Dendritic cell treated with granulocyte-macrophage colony-stimulating factor and Interleukin-4, amounts not matched to agents 40 ng/mL and 50 ng/mL, for 4 days (primary cell): ENCODE measurements at regions not wholly inside any gene's neighbourhood (a gene's known extent, or its start where the extent isn't known, plus 50 kb on each side); places are given as distances from the start of the nearest gene placed in this dataset.

Experiments
- H3K27ac Mint-ChIP-seq: one replicate; pipeline ENCODE4 v1.8.0; 2022; ENCODE audit warnings: mild to moderate bottlenecking, mixed read lengths
- H3K27me3 Mint-ChIP-seq: one replicate; pipeline ENCODE4 v1.8.0; 2022; ENCODE audit warnings: mild to moderate bottlenecking, mixed read lengths
- H3K36me3 Mint-ChIP-seq: one replicate; pipeline ENCODE4 v1.8.0; 2022; ENCODE audit warnings: low read depth, mixed read lengths
- H3K4me1 Mint-ChIP-seq: one replicate; pipeline ENCODE4 v1.8.0; 2022; ENCODE audit warnings: low read depth, mixed read lengths
- H3K4me3 Mint-ChIP-seq: one replicate; pipeline ENCODE4 v1.8.0; 2022; ENCODE audit warnings: mild to moderate bottlenecking, moderate library complexity, mixed read lengths
- H3K9me3 Mint-ChIP-seq: one replicate; pipeline ENCODE4 v1.8.0; 2022; ENCODE audit warnings: mixed read lengths
- intact Hi-C: fragments of 100-400 bp; cut with micrococcal nuclease; formaldehyde crosslinking; loops from one replicate; pipeline ENCODE4 v1.15.0; 2022

GRCh38 chr17:12566291-12566690 lies 99.4 kb upstream of the MYOCD start:
- Mint-ChIP-seq H3K9me3 (no peaks in the 10 kb centered on the region), H3K27me3 (no peaks in the 10 kb centered on the region), H3K4me3 (no peak overlapping the region), H3K36me3 (no peaks in the 10 kb centered on the region), H3K4me1 (no peaks in the 10 kb centered on the region), H3K27ac (no peak overlapping the region)
- intact Hi-C loops: no loop called here

DNA sequence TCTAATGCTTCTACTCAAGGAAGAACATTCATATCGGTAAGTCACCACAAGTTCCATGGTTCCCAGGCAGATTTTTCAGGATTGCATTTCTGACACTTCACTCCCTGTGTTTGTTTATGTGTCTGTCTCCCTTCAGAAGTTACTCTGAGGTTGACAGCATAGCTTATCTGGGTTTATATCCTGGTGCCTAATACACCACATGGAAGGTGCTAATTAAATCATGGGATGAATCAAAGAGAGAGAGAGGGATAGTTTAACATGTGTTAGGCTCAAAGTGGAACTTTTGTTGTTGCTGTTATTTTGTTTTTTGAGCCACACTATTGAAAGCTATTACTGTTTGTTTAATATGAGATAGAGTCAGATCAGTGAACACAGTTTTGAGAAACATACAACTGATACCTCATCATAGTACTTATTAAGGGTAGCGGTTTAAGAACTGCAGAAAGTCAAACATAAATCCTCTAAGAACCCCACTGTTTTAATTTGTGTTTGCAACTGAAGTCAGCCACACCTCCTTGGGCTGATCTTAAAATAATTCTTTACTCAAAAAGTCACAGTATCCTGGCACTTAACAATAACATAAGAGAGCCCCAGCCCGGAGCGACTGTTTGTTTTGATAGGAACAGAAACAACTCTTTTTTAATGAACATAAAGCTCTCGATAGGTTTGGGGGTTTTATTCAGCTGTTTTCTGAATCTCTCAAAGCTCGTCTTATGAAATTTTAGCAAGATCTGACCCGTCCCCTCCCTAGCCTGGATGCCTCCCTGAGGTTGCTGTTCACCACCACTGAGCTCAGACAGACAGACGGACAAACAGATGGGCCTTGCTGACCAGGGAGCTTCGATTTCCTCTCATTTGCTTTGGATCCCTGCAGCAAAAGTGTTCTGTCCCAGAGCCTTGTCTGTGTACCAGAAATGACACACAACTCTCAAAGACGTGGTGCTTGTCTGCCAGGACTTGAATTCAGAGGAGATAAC lies 98.3 kb upstream of the MYOCD start:
- H3K36me3 Mint-ChIP-seq: no peaks in the 10 kb centered on the region
- no peak overlapping the region for H3K27ac Mint-ChIP-seq
- intact Hi-C loops: no loop called here
- H3K4me3 Mint-ChIP-seq: no peak overlapping the region
- H3K9me3 Mint-ChIP-seq: no peaks in the 10 kb centered on the region
- no peaks in the 10 kb centered on the region for H3K27me3 Mint-ChIP-seq
- H3K4me1 Mint-ChIP-seq: no peaks in the 10 kb centered on the region

DNA sequence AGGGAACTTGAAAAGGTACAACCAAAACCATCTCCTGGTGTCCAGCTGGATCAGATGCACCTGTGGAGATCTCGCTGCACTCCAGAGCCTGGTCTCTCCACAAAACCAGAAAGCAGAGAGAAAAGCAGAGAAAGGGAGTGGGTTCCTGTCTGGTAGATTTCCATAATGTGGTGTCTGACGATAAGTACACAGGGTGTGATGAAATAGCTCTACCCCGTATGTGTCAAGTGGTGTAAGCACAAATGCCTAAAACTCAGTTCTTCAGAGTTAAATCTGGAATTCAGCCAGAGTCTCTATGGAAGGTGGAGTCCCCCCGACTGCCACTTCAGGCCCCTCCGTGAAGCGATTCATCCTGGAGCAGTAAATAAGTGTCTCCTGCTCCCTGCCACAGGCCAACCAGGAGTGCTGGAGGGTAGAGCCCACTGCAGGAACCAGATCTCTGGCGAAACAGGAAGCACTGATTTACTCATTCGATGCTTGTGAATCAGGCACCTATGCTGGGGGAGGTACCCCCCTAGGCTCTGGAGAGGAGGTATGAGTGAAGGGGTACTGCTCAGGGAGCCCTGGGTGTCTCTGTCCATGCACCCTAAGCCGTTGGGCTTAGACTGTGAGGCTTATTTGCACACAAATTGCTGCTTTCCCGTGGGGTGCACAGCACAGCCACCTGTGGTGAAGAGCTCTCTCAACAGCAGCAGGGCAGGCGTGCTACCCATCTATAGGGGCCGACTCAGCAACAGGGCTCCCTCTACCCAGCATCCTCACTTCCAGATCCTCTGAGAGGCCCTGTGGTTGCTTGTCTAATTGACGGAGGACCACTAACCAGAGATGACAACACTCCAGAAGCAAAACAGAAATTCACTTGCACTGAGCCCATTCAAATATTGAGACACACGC lies 97.1 kb upstream of the MYOCD start:
- no peak overlapping the region for H3K4me3 Mint-ChIP-seq
- H3K27me3 Mint-ChIP-seq: no peaks in the 10 kb centered on the region
- H3K27ac Mint-ChIP-seq: no peak overlapping the region
- H3K36me3 Mint-ChIP-seq: no peaks in the 10 kb centered on the region
- no peaks in the 10 kb centered on the region for H3K4me1 Mint-ChIP-seq
- intact Hi-C loops: no loop called here
- no peaks in the 10 kb centered on the region for H3K9me3 Mint-ChIP-seq

- no peak overlapping the region for H3K27ac Mint-ChIP-seq
Observed at GRCh38 chr17:12571606-12572005, 94.1 kb upstream of the MYOCD start.

DNA sequence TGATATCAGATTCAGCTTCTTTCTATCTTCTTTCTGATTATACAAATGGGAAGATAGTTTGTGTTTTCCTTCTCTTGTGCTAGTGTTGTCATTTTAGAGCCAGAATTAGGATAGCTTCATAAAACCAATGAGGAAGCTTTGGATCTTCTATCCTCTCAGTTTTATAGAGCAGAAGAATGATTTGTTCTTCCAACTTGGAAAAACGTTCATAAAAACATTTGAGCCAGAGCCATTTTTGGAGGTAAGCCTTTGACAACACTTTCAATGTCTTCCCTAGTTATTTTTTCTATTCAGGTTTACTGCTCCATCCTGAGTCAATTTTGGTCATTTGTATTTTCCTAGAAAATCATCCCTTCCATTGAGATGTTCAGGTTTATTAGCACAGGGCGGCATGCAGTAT lies 91.2 kb upstream of the MYOCD start:
- intact Hi-C loops: no loop called here
- no peaks in the 10 kb centered on the region for H3K27me3 Mint-ChIP-seq
- H3K9me3 Mint-ChIP-seq: peaks cover 15% of the 10 kb centered on the region
- H3K4me1 Mint-ChIP-seq: no peaks in the 10 kb centered on the region
- no peaks in the 10 kb centered on the region for H3K36me3 Mint-ChIP-seq
- H3K27ac Mint-ChIP-seq: no peak overlapping the region
- H3K4me3 Mint-ChIP-seq: no peak overlapping the region

More at GRCh38 chr17:12571606-12572005, 94.1 kb upstream of the MYOCD start:
- no peaks in the 10 kb centered on the region for H3K27me3 Mint-ChIP-seq
- H3K4me1 Mint-ChIP-seq: no peaks in the 10 kb centered on the region
- H3K4me3 Mint-ChIP-seq: no peak overlapping the region
- H3K9me3 Mint-ChIP-seq: no peaks in the 10 kb centered on the region
- intact Hi-C loops: no loop called here
- H3K36me3 Mint-ChIP-seq: no peaks in the 10 kb centered on the region

DNA sequence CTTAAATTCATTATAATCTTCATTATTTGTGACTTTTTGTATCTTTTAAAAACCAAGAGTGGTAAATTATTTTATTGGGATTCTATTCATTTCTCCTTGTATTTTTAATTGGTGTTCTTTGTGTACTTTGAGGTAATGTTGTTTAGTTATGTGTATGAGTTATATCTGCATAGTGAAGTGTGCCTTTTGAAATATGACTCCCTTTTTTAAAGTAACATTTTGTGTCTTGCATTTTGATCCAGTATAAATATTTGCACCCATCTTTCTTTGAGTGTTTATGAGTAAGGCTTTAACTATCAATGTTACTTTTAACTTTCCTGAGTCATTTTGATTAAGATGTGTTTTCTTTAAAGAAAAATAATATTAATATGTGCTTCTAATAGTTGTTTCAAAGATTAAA lies 90.0 kb upstream of the MYOCD start:
- intact Hi-C loops: no loop called here
- H3K4me1 Mint-ChIP-seq: no peaks in the 10 kb centered on the region
- H3K27ac Mint-ChIP-seq: no peak overlapping the region
- H3K9me3 Mint-ChIP-seq: peaks cover 19% of the 10 kb centered on the region
- no peaks in the 10 kb centered on the region for H3K36me3 Mint-ChIP-seq
- H3K27me3 Mint-ChIP-seq: no peaks in the 10 kb centered on the region
- H3K4me3 Mint-ChIP-seq: no peak overlapping the region

GRCh38 chr17:12579288-12579687 lies 86.4 kb upstream of the MYOCD start:
- Mint-ChIP-seq H3K36me3 (no peaks in the 10 kb centered on the region), H3K27ac (no peak overlapping the region), H3K9me3 (peaks cover 34% of the 10 kb centered on the region), H3K4me3 (no peak overlapping the region), H3K27me3 (no peaks in the 10 kb centered on the region), H3K4me1 (no peaks in the 10 kb centered on the region)
- intact Hi-C loops: no loop called here

GRCh38 chr17:12580640-12581039 lies 85.0 kb upstream of the MYOCD start:
- Mint-ChIP-seq H3K9me3 (peaks cover 35% of the 10 kb centered on the region), H3K27ac (no peak overlapping the region), H3K36me3 (no peaks in the 10 kb centered on the region), H3K27me3 (no peaks in the 10 kb centered on the region), H3K4me1 (no peaks in the 10 kb centered on the region), H3K4me3 (no peak overlapping the region)
- intact Hi-C loops: no loop called here

GRCh38 chr17:12584727-12585126 lies 81.0 kb upstream of the MYOCD start:
- H3K4me3 Mint-ChIP-seq: no peak overlapping the region
- H3K36me3 Mint-ChIP-seq: no peaks in the 10 kb centered on the region
- no peak overlapping the region for H3K27ac Mint-ChIP-seq
- H3K9me3 Mint-ChIP-seq: peaks cover 18% of the 10 kb centered on the region
- intact Hi-C loops: no loop called here
- no peaks in the 10 kb centered on the region for H3K4me1 Mint-ChIP-seq
- no peaks in the 10 kb centered on the region for H3K27me3 Mint-ChIP-seq

- no peak overlapping the region for H3K4me3 Mint-ChIP-seq
- intact Hi-C loops: no loop called here
- H3K36me3 Mint-ChIP-seq: no peaks in the 10 kb centered on the region
- H3K4me1 Mint-ChIP-seq: no peaks in the 10 kb centered on the region
- no peaks in the 10 kb centered on the region for H3K27me3 Mint-ChIP-seq
- no peak overlapping the region for H3K27ac Mint-ChIP-seq
- H3K9me3 Mint-ChIP-seq: peaks cover 9% of the 10 kb centered on the region
Observed at GRCh38 chr17:12588531-12588930, 77.2 kb upstream of the MYOCD start.

- no peaks in the 10 kb centered on the region for H3K27me3 Mint-ChIP-seq
- no peak overlapping the region for H3K27ac Mint-ChIP-seq
- H3K36me3 Mint-ChIP-seq: no peaks in the 10 kb centered on the region
- no peak overlapping the region for H3K4me3 Mint-ChIP-seq
- H3K9me3 Mint-ChIP-seq: no peaks in the 10 kb centered on the region
- intact Hi-C loops: no loop called here
- H3K4me1 Mint-ChIP-seq: no peaks in the 10 kb centered on the region
Observed at GRCh38 chr17:12590417-12590816, 75.3 kb upstream of the MYOCD start.

DNA sequence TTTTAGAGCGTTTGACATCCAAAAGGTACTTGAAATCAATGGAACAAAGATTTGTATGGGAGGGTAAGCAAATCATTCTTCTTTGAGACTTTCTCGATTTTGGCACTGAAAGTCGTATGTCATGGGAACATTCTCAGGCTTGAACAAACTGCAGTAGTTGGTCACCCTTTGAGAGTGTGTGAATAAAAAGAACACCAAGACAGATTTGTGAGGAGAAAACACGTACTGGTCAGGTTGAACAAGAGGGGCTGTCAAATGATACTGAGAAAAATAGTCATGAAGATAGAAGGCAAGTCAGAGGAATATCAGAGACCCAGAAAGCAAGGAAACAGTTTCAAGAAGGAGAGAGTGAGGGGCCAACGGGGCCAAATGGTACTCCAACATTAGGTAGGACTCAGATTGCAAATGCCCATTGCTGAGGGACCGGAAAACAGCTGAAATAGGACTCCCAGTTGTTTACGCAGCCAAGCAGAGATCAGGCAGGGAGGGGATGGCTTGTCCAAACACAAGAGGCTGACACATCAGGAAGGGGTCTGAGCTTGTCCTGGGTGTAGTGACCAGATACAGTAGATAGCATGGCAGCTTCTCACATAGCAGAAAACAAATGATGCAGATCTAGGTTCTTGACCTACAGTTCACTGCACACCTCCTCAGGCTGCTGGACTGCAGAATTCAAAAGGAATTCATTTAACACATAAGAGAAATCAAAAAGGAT lies 74.5 kb upstream of the MYOCD start:
- H3K36me3 Mint-ChIP-seq: no peaks in the 10 kb centered on the region
- no peaks in the 10 kb centered on the region for H3K9me3 Mint-ChIP-seq
- no peak overlapping the region for H3K27ac Mint-ChIP-seq
- H3K4me3 Mint-ChIP-seq: no peak overlapping the region
- no peaks in the 10 kb centered on the region for H3K4me1 Mint-ChIP-seq
- no peaks in the 10 kb centered on the region for H3K27me3 Mint-ChIP-seq
- intact Hi-C loops: no loop called here

DNA sequence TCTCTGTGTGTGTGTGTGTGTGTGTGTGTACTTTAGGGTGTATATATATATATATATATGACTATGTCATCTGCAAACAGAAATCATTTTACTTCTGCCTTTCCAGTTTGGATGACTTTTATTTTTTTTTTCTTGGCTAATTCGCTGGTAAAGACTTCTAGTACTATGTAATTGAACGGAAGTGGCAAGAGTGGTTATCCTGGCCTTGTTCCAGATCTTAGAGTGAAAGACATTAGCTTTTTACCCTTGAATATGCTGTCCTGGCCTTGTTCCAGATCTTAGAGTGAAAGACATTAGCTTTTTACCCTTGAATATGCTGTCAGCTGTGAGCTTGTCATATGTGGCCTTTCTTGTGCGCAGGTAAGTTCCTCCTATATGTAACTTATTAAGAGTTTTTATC lies 72.7 kb upstream of the MYOCD start:
- no peaks in the 10 kb centered on the region for H3K4me1 Mint-ChIP-seq
- no peaks in the 10 kb centered on the region for H3K9me3 Mint-ChIP-seq
- no peaks in the 10 kb centered on the region for H3K36me3 Mint-ChIP-seq
- no peaks in the 10 kb centered on the region for H3K27me3 Mint-ChIP-seq
- intact Hi-C loops: no loop called here
- no peak overlapping the region for H3K27ac Mint-ChIP-seq
- no peak overlapping the region for H3K4me3 Mint-ChIP-seq

GRCh38 chr17:12596961-12597360 lies 68.7 kb upstream of the MYOCD start:
- no peaks in the 10 kb centered on the region for H3K27me3 Mint-ChIP-seq
- no peaks in the 10 kb centered on the region for H3K4me1 Mint-ChIP-seq
- no peaks in the 10 kb centered on the region for H3K9me3 Mint-ChIP-seq
- intact Hi-C loops: no loop called here
- H3K27ac Mint-ChIP-seq: no peak overlapping the region
- no peak overlapping the region for H3K4me3 Mint-ChIP-seq
- H3K36me3 Mint-ChIP-seq: no peaks in the 10 kb centered on the region
